ENCODE measurements at regions not wholly inside any gene's neighbourhood (a gene's known extent, or its start where the extent isn't known, plus 50 kb on each side); places are given as distances from the start of the nearest gene placed in this dataset.
"Not testable (repeated sequence)": the region's sequence is repeated elsewhere in the genome, so short reads cannot be mapped to it uniquely, and the experiment has no call there.

GRCh38 chr1:120565396-120565795, 150.6 kb downstream of the NBPF8 start:
- TF ChIP-seq POLR2AphosphoS5 (IDR thresholded peaks at IDR 0.05; ENCODE audit: low read depth, low read length); POLR2A (IDR thresholded peaks at IDR 0.05; ENCODE audit: low read depth, low read length); TAF1 (IDR thresholded peaks at IDR 0.05; ENCODE audit: low read depth, low read length); PAX5 (IDR thresholded peaks at IDR 0.05; ENCODE audit: insufficient read depth, low read length, severe bottlenecking); POU2F2 (IDR thresholded peaks at IDR 0.05; ENCODE audit: low read depth, low read length): not testable (repeated sequence)
